SK-N-MC (cell line): ENCODE measurements at regions not wholly inside any gene's neighbourhood (a gene's known extent, or its start where the extent isn't known, plus 50 kb on each side); places are given as distances from the start of the nearest gene placed in this dataset.

Experiments used
- EZH2 ChIP-seq: fragments of 200-600 bp; sonication (generic); IDR thresholded peaks from one replicate; pipeline ENCODE4 v1.6.1; 2017; ENCODE audit warnings: antibody characterized with exemption
- POLR2AphosphoS5 ChIP-seq: IDR thresholded peaks from 2 replicates; pipeline ENCODE4 v1.6.1; 2012; ENCODE audit warnings: mild to moderate bottlenecking, low read depth, low read length, borderline replicate concordance

DNA sequence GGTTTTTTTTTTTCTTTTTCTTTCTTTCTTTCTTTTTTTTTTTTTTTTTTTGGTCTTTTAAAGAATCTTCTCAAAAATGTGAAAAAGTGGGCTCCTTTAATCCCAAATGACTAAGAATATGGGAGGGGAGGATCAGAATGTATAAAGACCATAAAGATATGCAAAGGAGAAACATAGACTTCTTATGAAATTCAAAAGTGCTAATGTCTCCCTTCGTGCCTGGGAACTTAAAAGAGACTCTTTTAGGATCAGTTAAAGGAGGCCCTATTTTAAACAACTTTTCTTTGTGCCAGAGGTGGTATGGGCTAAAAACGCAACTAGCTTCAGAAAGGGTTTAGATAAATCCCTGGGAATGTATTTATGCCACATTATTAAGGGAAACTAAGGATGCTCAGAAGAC lies 54.2 kb upstream of the KAZN start:
- no peak for TF ChIP-seq EZH2
- no peak for TF ChIP-seq POLR2AphosphoS5
